K562 (cell line): ENCODE measurements at regions not wholly inside any gene's neighbourhood (a gene's known extent, or its start where the extent isn't known, plus 50 kb on each side); places are given as distances from the start of the nearest gene placed in this dataset.

ENCODE experiments used
- ATAC-seq: fragments of 200-7000 bp; cut with Tn5 transposase; 3 replicates; pipeline ENCODE4 v1.9.1; 2020; ENCODE audit warnings: moderate library complexity
- BruUV-seq: library from RNA; stranded (reverse); fragments of 400-500 nt; replicated peaks from 2 replicates; lab custom pipeline; 2021; lab: Mats Ljungman, UMichigan
- CTCF ChIA-PET: fragments of 300-600 bp; formaldehyde crosslinking; extraction: SDS; loops from one replicate; lab custom pipeline; 2021; ENCODE audit warnings: low intra/inter-chr PET ratio; lab: Yijun Ruan, JAX
- POLR2A ChIA-PET: fragments of 300-600, 350-650 bp; sonication (Branson Sonifier 250); formaldehyde crosslinking; extraction: SDS; loops from one replicate; lab custom pipeline; 2021; ENCODE audit warnings: antibody characterized with exemption, inconsistent platforms; lab: Yijun Ruan, JAX
- DNase-seq, 4 experiments: peaks; one replicate each; pipeline versions ENCODE4 v3.0.0 to v3.0.0-alpha.2; 2011 to 2018; ENCODE audit warnings: low spot score in 3 of 4, mixed read lengths in 3 of 4; ENCODE audit errors: extremely low read depth in 1 of 4
- FAIRE-seq: peaks from 2 replicates; lab custom pipeline; 2011; peaks lifted over from hg19 to GRCh38; lab: Jason Lieb, UNC
- H2AFZ ChIP-seq: 2 replicates; pipeline ENCODE4 v1.6.0; 2011; ENCODE audit warnings: low read depth, low read length, control low read depth, inconsistent platforms
- H3K27ac ChIP-seq: fragments of 200-600 bp; 3 replicates; pipeline ENCODE4 v1.8.0; 2011; ENCODE audit warnings: low read depth, mild to moderate bottlenecking, control low read depth, inconsistent platforms, low read length, moderate library complexity, mixed read lengths; ENCODE audit errors: extremely low read depth
- H3K27me3 ChIP-seq, 2 experiments: fragments of 300-600 bp in 1 of 2; 2 replicates in 1 of 2; 3 replicates in 1 of 2; pipeline versions ENCODE4 v1.6.0 to v1.8.0; 2011; ENCODE audit warnings: inconsistent platforms in 2 of 2, low read length in 2 of 2, mild to moderate bottlenecking in 1 of 2, mixed read lengths in 1 of 2, moderate library complexity in 1 of 2; ENCODE audit not compliant: control insufficient read depth in 2 of 2, insufficient read depth in 2 of 2
- H3K36me3 ChIP-seq: fragments of 300-600 bp; 3 replicates; pipeline ENCODE4 v1.8.0; 2011; ENCODE audit warnings: mild to moderate bottlenecking, low read length, inconsistent platforms; ENCODE audit not compliant: control insufficient read depth, insufficient read depth
- H3K4me1 ChIP-seq, 2 experiments: fragments of 200-600 bp in 1 of 2; replicated peaks in 1 of 2; 2 replicates in 1 of 2; 3 replicates in 1 of 2; pipeline versions ENCODE4 v1.5.1 to v1.8.0; 2011; ENCODE audit warnings: inconsistent platforms in 2 of 2, low read length in 2 of 2, mild to moderate bottlenecking in 1 of 2, mixed read lengths in 1 of 2, moderate library complexity in 1 of 2; ENCODE audit not compliant: control insufficient read depth in 2 of 2, insufficient read depth in 2 of 2
- H3K4me2 ChIP-seq: 2 replicates; pipeline ENCODE4 v1.6.1; 2011; ENCODE audit warnings: low read length, control low read depth, inconsistent platforms, mixed read lengths; ENCODE audit not compliant: insufficient read depth
- H3K4me3 ChIP-seq: fragments of 200-600 bp; sonication (generic), shearing (Covaris generic); 2 replicates; pipeline ENCODE4 v1.5.1; 2016; ENCODE audit warnings: control low read depth, inconsistent platforms
- H3K79me2 ChIP-seq: fragments of 200-600 bp; 3 replicates; pipeline ENCODE4 v1.8.0; 2011; ENCODE audit warnings: low read length, inconsistent platforms; ENCODE audit not compliant: control insufficient read depth, insufficient read depth
- H3K9ac ChIP-seq, 2 experiments: 2 replicates each; pipeline versions ENCODE4 v1.6.0 to v1.6.1; 2011; ENCODE audit warnings: low read depth in 2 of 2, low read length in 2 of 2, control low read depth in 1 of 2, inconsistent platforms in 1 of 2, mild to moderate bottlenecking in 1 of 2, mixed read lengths in 1 of 2; ENCODE audit not compliant: insufficient read depth in 1 of 2
- H3K9me1 ChIP-seq: one replicate; pipeline ENCODE4 v1.6.0; 2011; ENCODE audit warnings: inconsistent platforms, mild to moderate bottlenecking, low read length, moderate library complexity; ENCODE audit not compliant: control insufficient read depth, insufficient read depth
- H3K9me3 ChIP-seq: replicated peaks from 2 replicates; pipeline ENCODE4 v1.5.1; 2011; ENCODE audit warnings: low read depth, low read length, inconsistent platforms; ENCODE audit not compliant: control insufficient read depth, insufficient read depth
- H4K20me1 ChIP-seq: replicated peaks from 2 replicates; pipeline ENCODE4 v1.6.1; 2011; ENCODE audit warnings: low read length, inconsistent platforms, mixed read lengths; ENCODE audit not compliant: control insufficient read depth, insufficient read depth
- BCLAF1 ChIP-seq, 2 experiments: fragments of 450-650 bp in 1 of 2; IDR thresholded peaks; 2 replicates each; pipeline ENCODE4 v1.6.1; 2011 to 2017; ENCODE audit warnings: low read depth in 2 of 2, antibody characterized with exemption in 1 of 2, borderline replicate concordance in 1 of 2, low read length in 1 of 2, mild to moderate bottlenecking in 1 of 2, mixed read lengths in 1 of 2; ENCODE audit not compliant: control insufficient read depth in 1 of 2
- FOXA3 ChIP-seq, 2 experiments: fragments of 450-650 bp in 1 of 2; sonication (generic) in 1 of 2; formaldehyde crosslinking; IDR thresholded peaks in 1 of 2; conservative IDR thresholded peaks in 1 of 2; 2 replicates each; pipeline versions ENCODE4 v1.4.0 to v1.8.0; 2020 to 2022; ENCODE audit warnings: mild to moderate bottlenecking in 2 of 2, missing genetic modification reagents in 1 of 2
- HDAC6 ChIP-seq: IDR thresholded peaks from 2 replicates; pipeline ENCODE4 v1.6.1; 2012; ENCODE audit warnings: low read depth, mild to moderate bottlenecking, control low read depth, inconsistent platforms, low read length, moderate library complexity
- HMG20A ChIP-seq: fragments of 450-650 bp; formaldehyde crosslinking; conservative IDR thresholded peaks from 2 replicates; pipeline ENCODE4 v1.4.0; 2020; ENCODE audit warnings: mild to moderate bottlenecking, mixed read lengths
- KHSRP ChIP-seq: fragments of 450-650 bp; IDR thresholded peaks from 2 replicates; pipeline ENCODE4 v1.6.1; 2017
- MTA2 ChIP-seq: fragments of 450-650 bp; IDR thresholded peaks from 2 replicates; pipeline ENCODE4 v1.6.1; 2016; ENCODE audit warnings: low read depth
- XRCC4 ChIP-seq: IDR thresholded peaks from one replicate; pipeline ENCODE4 v1.6.1; 2011; ENCODE audit not compliant: insufficient read depth, insufficient read length; ENCODE audit errors: extremely low read depth
- ZNF212 ChIP-seq: fragments of 450-650 bp; formaldehyde crosslinking; IDR thresholded peaks from 2 replicates; pipeline ENCODE4 v1.4.0; 2020; ENCODE audit warnings: mild to moderate bottlenecking
- WGBS: fragments of 100-300 bp; shearing (Covaris generic); methylation state at CpG from one replicate; pipeline ENCODE4 v1.1.6; 2016; ENCODE audit warnings: low coverage, mixed read lengths; ENCODE audit not compliant: insufficient coverage; ENCODE audit errors: missing lambda C conversion rate; 5-methylcytosine and 5-hydroxymethylcytosine counted together
- in situ Hi-C: fragments of 300-500 bp; cut with MboI; formaldehyde crosslinking; loops from 4 replicates; pipeline ENCODE4 v1.15.0; 2018; ENCODE audit warnings: inconsistent platforms, mixed read lengths
- intact Hi-C: fragments of 100-400 bp; cut with micrococcal nuclease; formaldehyde crosslinking; loops from 2 replicates; pipeline ENCODE4 v1.14.2; 2022
- TF ChIP-seq, protein P1 (sequence below): fragments of 250-450 bp; sonication (Bioruptor Pico); IDR thresholded peaks from 2 replicates; pipeline ENCODE4 v1.5.0; 2022; ENCODE audit warnings: mild to moderate bottlenecking
- TF ChIP-seq, protein P2 (sequence below): fragments of 250-450 bp; sonication (Bioruptor Pico); IDR thresholded peaks from 2 replicates; pipeline ENCODE4 v1.5.0; 2021; ENCODE audit warnings: mild to moderate bottlenecking, borderline replicate concordance
- TF ChIP-seq, protein P3 (sequence below): fragments of 250-450 bp; sonication (Bioruptor Pico); IDR thresholded peaks from 2 replicates; pipeline ENCODE4 v1.9.0; 2021; ENCODE audit warnings: mild to moderate bottlenecking

GRCh38 chr21:39048064-39048463 is 135.2 kb downstream of the PSMG1 start (continued):
- TF ChIP-seq, protein P1, sequence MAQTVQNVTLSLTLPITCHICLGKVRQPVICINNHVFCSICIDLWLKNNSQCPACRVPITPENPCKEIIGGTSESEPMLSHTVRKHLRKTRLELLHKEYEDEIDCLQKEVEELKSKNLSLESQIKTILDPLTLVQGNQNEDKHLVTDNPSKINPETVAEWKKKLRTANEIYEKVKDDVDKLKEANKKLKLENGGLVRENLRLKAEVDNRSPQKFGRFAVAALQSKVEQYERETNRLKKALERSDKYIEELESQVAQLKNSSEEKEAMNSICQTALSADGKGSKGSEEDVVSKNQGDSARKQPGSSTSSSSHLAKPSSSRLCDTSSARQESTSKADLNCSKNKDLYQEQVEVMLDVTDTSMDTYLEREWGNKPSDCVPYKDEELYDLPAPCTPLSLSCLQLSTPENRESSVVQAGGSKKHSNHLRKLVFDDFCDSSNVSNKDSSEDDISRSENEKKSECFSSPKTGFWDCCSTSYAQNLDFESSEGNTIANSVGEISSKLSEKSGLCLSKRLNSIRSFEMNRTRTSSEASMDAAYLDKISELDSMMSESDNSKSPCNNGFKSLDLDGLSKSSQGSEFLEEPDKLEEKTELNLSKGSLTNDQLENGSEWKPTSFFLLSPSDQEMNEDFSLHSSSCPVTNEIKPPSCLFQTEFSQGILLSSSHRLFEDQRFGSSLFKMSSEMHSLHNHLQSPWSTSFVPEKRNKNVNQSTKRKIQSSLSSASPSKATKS (CRISPR knock-in tag): no peak

- Histone ChIP-seq H3K9me3 (no peaks in the 10 kb centered on the region), H2AFZ (no peak overlapping the region), H3K36me3 (no peaks in the 10 kb centered on the region), H3K27me3 (peaks cover 2 to 10% of the 10 kb centered on the region in 2 experiments; a peak in 3 of 5 replicates), H3K9me1 (no peaks in the 10 kb centered on the region), H3K4me2 (no peak overlapping the region), H3K4me3 (no peak overlapping the region), H3K27ac (no peak overlapping the region), H3K79me2 (no peaks in the 10 kb centered on the region), H4K20me1 (no peaks in the 10 kb centered on the region), H3K4me1 (no peaks in the 10 kb centered on the region), H3K9ac (no peak overlapping the region)
- no peak for ATAC-seq
- CTCF ChIA-PET: no interaction called here
- 1% methylated on average over 3 of the region's 3 CpGs for WGBS
- no peak for FAIRE-seq
- in situ Hi-C loops: no loop called here
- no peak for DNase-seq
- intact Hi-C loops: no loop called here
- no TSS peak for BruUV-seq
- POLR2A ChIA-PET: no interaction called here
- no peak for TF ChIP-seq MTA2
- no peak for TF ChIP-seq KHSRP
- TF ChIP-seq, protein P2, sequence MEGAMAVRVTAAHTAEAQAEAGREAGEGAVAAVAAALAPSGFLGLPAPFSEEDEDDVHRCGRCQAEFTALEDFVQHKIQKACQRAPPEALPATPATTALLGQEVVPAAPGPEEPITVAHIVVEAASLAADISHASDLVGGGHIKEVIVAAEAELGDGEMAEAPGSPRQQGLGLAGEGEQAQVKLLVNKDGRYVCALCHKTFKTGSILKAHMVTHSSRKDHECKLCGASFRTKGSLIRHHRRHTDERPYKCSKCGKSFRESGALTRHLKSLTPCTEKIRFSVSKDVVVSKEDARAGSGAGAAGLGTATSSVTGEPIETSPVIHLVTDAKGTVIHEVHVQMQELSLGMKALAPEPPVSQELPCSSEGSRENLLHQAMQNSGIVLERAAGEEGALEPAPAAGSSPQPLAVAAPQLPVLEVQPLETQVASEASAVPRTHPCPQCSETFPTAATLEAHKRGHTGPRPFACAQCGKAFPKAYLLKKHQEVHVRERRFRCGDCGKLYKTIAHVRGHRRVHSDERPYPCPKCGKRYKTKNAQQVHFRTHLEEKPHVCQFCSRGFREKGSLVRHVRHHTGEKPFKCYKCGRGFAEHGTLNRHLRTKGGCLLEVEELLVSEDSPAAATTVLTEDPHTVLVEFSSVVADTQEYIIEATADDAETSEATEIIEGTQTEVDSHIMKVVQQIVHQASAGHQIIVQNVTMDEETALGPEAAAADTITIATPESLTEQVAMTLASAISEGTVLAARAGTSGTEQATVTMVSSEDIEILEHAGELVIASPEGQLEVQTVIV: no peak
- TF ChIP-seq, protein P3, sequence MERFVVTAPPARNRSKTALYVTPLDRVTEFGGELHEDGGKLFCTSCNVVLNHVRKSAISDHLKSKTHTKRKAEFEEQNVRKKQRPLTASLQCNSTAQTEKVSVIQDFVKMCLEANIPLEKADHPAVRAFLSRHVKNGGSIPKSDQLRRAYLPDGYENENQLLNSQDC (CRISPR knock-in tag): no peak
- TF ChIP-seq XRCC4: no peak
- TF ChIP-seq ZNF212: no peak
- TF ChIP-seq HDAC6: no peak
- no peak for TF ChIP-seq BCLAF1 (IDR thresholded peaks at IDR 0.05; ENCODE audit: borderline replicate concordance in 1 of 2, control insufficient read depth in 1 of 2, low read depth in 2 of 2, low read length in 1 of 2)
- TF ChIP-seq HMG20A (CRISPR knock-in tag): no peak
- no peak for TF ChIP-seq FOXA3 (CRISPR knock-in tag; conservative IDR thresholded peaks at IDR 0.05 in 1 of 2, IDR thresholded peaks at IDR 0.05 in 1 of 2)
These were observed 136.2 kb downstream of the PSMG1 start for GRCh38 chr21:39047046-39047445.
